ENCODE measurements at regions not wholly inside any gene's neighbourhood (a gene's known extent, or its start where the extent isn't known, plus 50 kb on each side); places are given as distances from the start of the nearest gene placed in this dataset.

- H3K36me3 Mint-ChIP-seq (ENCODE audit: low read depth) = no peaks in the 10 kb centered on the region
- H3K27ac Mint-ChIP-seq = no peak overlapping the region
- no peaks in the 10 kb centered on the region for H3K9me3 Mint-ChIP-seq
- peaks cover 4% of the 10 kb centered on the region for H3K27me3 Mint-ChIP-seq
- H3K4me1 Mint-ChIP-seq (ENCODE audit: low read depth) = peaks cover 7% of the 10 kb centered on the region
- no peak overlapping the region for H3K4me3 Mint-ChIP-seq
- intact Hi-C loops (cut with micrococcal nuclease) = no loop called here
Measured at GRCh38 chr3:56864090-56864489, 62.3 kb upstream of the ARHGEF3 start.

GRCh38 chr3:56862352-56863062, 60.8 kb upstream of the ARHGEF3 start:
- Mint-ChIP-seq H3K9me3 (no peaks in the 10 kb centered on the region), H3K27ac (no peak overlapping the region), H3K4me3 (no peak overlapping the region), H3K4me1 (ENCODE audit: low read depth) (peaks cover 2% of the 10 kb centered on the region), H3K27me3 (peaks cover 2% of the 10 kb centered on the region), H3K36me3 (ENCODE audit: low read depth) (no peaks in the 10 kb centered on the region)
- intact Hi-C loops (cut with micrococcal nuclease) = no loop called here

DNA sequence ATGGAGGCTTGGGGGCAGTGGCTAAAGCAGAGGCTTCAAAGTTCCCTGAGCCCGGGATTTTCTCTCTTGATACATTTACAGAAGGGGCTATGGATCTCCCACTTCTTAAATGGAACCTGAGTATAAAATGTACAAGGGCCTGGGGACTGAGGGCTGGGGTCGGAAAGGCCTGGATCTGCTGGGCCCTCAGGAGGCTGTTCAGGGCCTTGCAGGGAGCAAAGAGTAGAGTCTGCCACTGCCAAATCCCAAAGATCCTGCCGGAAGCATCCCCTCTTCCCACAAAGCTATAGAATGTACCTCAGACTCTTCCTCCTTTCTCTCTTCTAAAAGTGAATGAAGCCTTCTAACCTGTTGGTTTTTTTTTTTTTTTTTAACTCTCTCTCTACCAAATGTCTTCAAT, 59.8 kb upstream of the ARHGEF3 start:
- Mint-ChIP-seq H3K36me3 (ENCODE audit: low read depth) (no peaks in the 10 kb centered on the region), H3K9me3 (no peaks in the 10 kb centered on the region), H3K27me3 (peaks cover 2% of the 10 kb centered on the region), H3K4me1 (ENCODE audit: low read depth) (no peaks in the 10 kb centered on the region), H3K27ac (no peak overlapping the region), H3K4me3 (no peak overlapping the region)
- intact Hi-C loops (cut with micrococcal nuclease) = no loop called here

DNA sequence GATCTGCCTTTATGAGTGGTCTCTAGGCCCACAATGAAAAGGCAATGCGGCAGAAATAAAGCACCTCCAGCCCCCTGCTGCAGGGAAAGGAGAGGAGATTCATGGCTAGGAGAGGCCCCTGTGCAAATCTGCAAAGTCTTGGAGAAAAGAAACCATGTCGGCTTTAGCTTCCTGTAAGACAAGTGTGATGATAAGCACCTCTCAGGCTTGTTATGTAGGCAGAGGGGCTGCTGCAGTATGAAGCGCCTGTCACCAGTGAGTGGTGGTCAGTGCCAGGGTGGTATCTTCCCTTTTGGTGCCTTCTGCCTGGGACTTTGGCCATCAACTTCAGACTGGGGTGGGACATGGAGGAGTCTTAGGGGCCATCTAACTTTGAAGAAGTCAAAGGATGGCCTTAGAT, 59.2 kb upstream of the ARHGEF3 start:
- Mint-ChIP-seq H3K4me3 (no peak overlapping the region), H3K36me3 (ENCODE audit: low read depth) (no peaks in the 10 kb centered on the region), H3K27me3 (peaks cover 2% of the 10 kb centered on the region), H3K27ac (no peak overlapping the region), H3K4me1 (ENCODE audit: low read depth) (peaks cover 3% of the 10 kb centered on the region), H3K9me3 (no peaks in the 10 kb centered on the region)
- intact Hi-C loops (cut with micrococcal nuclease) = no loop called here

DNA sequence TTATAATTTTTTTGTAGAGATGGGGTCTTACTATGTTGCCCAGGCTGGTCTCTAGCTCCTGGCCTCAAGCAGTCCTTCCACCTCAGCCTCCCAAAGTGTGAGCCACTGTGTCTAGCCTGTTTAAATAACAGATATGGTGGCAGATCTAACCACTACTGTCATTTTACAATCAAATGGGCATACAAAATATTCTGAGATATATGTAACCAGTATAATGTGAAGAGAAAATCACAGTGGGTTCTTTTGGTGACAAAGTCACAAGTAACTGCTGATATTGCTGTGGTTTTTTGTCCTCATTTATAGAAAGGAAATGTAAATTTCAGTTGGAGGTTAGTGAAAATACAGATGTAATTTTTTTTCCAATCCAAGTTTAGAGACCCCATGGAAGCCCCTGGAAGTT, 58.6 kb upstream of the ARHGEF3 start:
- no peak overlapping the region for H3K27ac Mint-ChIP-seq

GRCh38 chr3:56858331-56858730, 56.6 kb upstream of the ARHGEF3 start:
- Mint-ChIP-seq H3K4me3 (no peak overlapping the region), H3K36me3 (ENCODE audit: low read depth) (no peaks in the 10 kb centered on the region)

More for the DNA sequence above, 58.6 kb upstream of the ARHGEF3 start:
- intact Hi-C loops (cut with micrococcal nuclease) = no loop called here
- H3K4me3 Mint-ChIP-seq = no peak overlapping the region
- H3K4me1 Mint-ChIP-seq (ENCODE audit: low read depth) = peaks cover 7% of the 10 kb centered on the region
- H3K36me3 Mint-ChIP-seq (ENCODE audit: low read depth) = no peaks in the 10 kb centered on the region
- H3K27me3 Mint-ChIP-seq = peaks cover 2% of the 10 kb centered on the region
- no peaks in the 10 kb centered on the region for H3K9me3 Mint-ChIP-seq

GRCh38 chr3:56857178-56857577, 55.4 kb upstream of the ARHGEF3 start:
- H3K4me1 Mint-ChIP-seq (ENCODE audit: low read depth) = peaks cover 7% of the 10 kb centered on the region

More at GRCh38 chr3:56858331-56858730, 56.6 kb upstream of the ARHGEF3 start:
- Mint-ChIP-seq H3K27me3 (peaks cover 13% of the 10 kb centered on the region), H3K4me1 (ENCODE audit: low read depth) (peaks cover 7% of the 10 kb centered on the region), H3K27ac (no peak overlapping the region), H3K9me3 (no peaks in the 10 kb centered on the region)
- intact Hi-C loops (cut with micrococcal nuclease) = loop anchor here (10.0 kb wide), 1 partner anchor 126 kb away; no protein-coding TSS in a partner anchor

DNA sequence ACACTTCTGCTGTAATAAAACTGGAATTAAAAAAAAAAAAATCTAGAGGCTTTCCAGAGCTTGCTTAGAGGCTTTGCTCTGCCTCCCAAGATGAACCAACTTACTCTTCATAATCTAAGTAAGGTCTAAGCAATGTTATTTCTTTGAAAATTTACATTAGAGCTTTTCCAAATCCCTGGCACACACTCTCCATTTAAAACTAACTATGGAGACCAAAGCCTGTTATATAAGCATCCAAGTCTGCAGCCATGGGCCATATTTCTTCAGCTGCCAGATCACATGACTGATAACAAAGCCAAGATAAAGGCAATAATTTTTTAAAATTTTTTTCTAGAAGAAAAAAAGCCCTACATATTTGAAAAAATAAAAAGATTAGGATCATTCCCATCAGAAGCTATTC, 55.0 kb upstream of the ARHGEF3 start:
- Mint-ChIP-seq H3K27ac (no peak overlapping the region), H3K27me3 (peaks cover 13% of the 10 kb centered on the region), H3K4me3 (no peak overlapping the region), H3K4me1 (ENCODE audit: low read depth) (peaks cover 7% of the 10 kb centered on the region), H3K9me3 (no peaks in the 10 kb centered on the region), H3K36me3 (ENCODE audit: low read depth) (no peaks in the 10 kb centered on the region)
- intact Hi-C loops (cut with micrococcal nuclease) = loop anchor here (10.0 kb wide), 1 partner anchor 128 kb away; no protein-coding TSS in a partner anchor

More at GRCh38 chr3:56857178-56857577, 55.4 kb upstream of the ARHGEF3 start:
- H3K4me3 Mint-ChIP-seq = no peak overlapping the region
- no peaks in the 10 kb centered on the region for H3K9me3 Mint-ChIP-seq
- no peaks in the 10 kb centered on the region for H3K36me3 Mint-ChIP-seq (ENCODE audit: low read depth)
- intact Hi-C loops (cut with micrococcal nuclease) = loop anchor here (10.0 kb wide), 1 partner anchor 128 kb away; no protein-coding TSS in a partner anchor
- H3K27ac Mint-ChIP-seq = no peak overlapping the region
- peaks cover 13% of the 10 kb centered on the region for H3K27me3 Mint-ChIP-seq

DNA sequence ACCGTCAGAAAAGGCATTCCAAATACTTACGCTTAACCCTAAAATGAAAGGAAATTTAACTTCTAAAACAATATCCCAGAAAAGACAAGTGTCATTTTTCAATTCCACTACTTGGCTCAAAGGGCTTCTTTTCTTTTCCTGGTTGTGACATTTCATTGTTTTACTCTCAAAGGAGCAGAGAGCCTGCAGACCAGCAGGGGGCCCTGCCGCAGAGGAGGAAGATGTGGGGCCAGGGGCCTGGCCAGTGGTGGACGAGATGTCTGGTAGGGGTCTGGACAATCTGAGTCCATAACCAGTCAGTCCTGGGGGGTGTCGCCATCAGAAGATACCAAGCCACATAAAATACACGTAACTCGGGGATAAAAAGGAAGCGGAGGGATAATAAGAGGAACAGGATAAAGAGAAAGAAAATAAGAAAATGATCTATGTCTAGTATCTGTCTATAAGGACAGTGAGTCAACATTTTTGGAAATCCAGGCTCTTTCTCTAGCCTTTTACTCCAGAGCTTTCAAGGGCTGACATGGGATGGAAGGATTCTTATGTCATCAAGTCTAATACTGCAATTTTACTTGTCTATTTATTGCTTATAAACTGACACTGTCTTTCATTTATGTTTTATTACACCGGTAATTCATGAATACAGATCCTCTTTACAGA, 54.2 kb upstream of the ARHGEF3 start:
- no peaks in the 10 kb centered on the region for H3K9me3 Mint-ChIP-seq
- intact Hi-C loops (cut with micrococcal nuclease) = loop anchor here (10.0 kb wide), 1 partner anchor 129 kb away; no protein-coding TSS in a partner anchor
- peaks cover 7% of the 10 kb centered on the region for H3K4me1 Mint-ChIP-seq (ENCODE audit: low read depth)
- H3K27me3 Mint-ChIP-seq = peaks cover 11% of the 10 kb centered on the region
- H3K4me3 Mint-ChIP-seq = peak overlapping the region; percentile 74
- H3K36me3 Mint-ChIP-seq (ENCODE audit: low read depth) = no peaks in the 10 kb centered on the region
- peak overlapping the region; percentile 9 for H3K27ac Mint-ChIP-seq

DNA sequence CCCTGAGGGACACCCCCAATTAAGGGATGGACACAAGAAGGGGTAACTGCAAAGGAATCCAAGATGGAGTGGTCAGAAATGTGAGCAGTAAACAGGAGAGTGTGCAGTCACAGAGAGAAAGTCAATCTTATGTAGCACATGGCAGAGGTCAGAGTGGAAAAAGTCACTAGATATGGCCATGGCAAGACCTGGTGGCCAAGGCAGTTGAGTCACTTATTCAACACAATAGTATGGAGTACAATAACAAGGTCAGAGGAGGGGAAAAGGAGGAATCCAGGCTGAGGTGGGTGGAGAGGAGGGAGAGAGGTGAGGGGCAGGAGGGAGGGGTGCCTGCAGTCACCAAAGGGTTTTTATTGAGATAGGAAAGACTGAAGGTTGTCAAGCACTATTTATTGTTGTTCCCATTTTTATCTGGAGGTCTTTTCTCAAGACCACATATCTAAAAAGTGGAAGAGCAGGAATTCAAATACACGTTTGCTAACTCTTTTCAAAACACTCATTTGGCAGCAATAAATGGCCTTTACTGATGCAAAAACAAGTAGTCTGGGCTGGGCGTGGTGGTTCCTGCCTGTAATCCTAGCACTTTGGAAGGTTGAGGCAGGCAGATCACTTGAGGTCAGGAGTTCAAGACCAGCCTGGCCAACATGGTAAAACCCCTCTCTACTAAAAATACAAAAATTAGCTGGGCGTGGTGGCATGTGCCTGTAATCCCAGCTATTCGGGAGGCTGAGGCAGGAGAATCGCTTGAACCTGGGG, 53.3 kb upstream of the ARHGEF3 start:
- intact Hi-C loops (cut with micrococcal nuclease) = loop anchor here (10.0 kb wide), 1 partner anchor 130 kb away; no protein-coding TSS in a partner anchor
- Mint-ChIP-seq H3K27me3 (peaks cover 11% of the 10 kb centered on the region), H3K27ac (no peak overlapping the region), H3K36me3 (ENCODE audit: low read depth) (no peaks in the 10 kb centered on the region), H3K4me3 (no peak overlapping the region), H3K9me3 (no peaks in the 10 kb centered on the region), H3K4me1 (ENCODE audit: low read depth) (peaks cover 7% of the 10 kb centered on the region)

DNA sequence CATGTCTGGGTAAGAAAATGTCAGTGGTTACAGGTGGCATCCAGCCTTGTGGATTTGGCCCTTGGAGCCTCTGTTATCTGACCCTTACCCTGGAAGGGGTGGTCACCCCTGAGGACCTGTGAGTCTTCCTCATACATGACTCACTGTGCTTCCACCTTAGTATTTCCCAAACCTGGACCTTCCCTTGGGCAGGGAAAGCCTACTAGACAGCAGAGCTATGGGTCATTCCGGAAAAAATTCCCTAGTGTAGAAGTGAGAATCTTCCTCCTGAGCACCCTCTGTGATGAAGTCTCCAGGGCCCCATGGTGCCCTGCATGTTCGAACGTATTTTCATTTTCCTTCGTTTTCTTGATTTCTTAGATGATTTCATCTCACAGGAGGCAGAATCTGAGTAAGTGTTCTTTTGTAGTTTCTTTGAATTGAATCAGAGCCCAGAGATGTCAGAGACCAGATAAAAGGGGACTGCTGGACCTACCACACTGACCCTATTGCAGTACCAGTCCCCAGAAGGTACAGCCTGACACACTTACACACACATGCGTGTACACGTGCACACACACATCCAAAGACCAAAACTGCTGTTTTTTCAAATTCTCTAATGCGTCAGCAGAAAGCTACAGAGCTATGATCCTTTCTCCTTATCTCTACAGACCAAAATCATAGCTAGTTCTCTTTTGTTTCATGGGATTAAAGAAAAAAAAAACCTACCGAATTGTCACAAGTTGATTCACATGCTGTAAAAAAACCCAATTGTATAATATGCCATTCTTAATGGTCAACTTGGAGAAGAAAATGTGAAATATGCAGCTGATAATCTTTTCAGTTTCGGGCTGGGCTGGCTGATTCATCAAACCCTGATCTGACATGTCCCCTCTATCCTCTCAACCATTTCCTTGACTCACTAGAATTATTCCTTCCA, 50.5 kb upstream of the ARHGEF3 start:
- H3K27ac Mint-ChIP-seq = no peak overlapping the region
- H3K27me3 Mint-ChIP-seq = peaks cover 18% of the 10 kb centered on the region
- H3K4me1 Mint-ChIP-seq (ENCODE audit: low read depth) = peaks cover 7% of the 10 kb centered on the region
- H3K4me3 Mint-ChIP-seq = no peak overlapping the region
- intact Hi-C loops (cut with micrococcal nuclease) = loop anchor here (10.0 kb wide), 1 partner anchor 133 kb away; no protein-coding TSS in a partner anchor
- H3K9me3 Mint-ChIP-seq = no peaks in the 10 kb centered on the region
- no peaks in the 10 kb centered on the region for H3K36me3 Mint-ChIP-seq (ENCODE audit: low read depth)
